ENCODE measurements at regions not wholly inside any gene's neighbourhood (a gene's known extent, or its start where the extent isn't known, plus 50 kb on each side); places are given as distances from the start of the nearest gene placed in this dataset.

DNA sequence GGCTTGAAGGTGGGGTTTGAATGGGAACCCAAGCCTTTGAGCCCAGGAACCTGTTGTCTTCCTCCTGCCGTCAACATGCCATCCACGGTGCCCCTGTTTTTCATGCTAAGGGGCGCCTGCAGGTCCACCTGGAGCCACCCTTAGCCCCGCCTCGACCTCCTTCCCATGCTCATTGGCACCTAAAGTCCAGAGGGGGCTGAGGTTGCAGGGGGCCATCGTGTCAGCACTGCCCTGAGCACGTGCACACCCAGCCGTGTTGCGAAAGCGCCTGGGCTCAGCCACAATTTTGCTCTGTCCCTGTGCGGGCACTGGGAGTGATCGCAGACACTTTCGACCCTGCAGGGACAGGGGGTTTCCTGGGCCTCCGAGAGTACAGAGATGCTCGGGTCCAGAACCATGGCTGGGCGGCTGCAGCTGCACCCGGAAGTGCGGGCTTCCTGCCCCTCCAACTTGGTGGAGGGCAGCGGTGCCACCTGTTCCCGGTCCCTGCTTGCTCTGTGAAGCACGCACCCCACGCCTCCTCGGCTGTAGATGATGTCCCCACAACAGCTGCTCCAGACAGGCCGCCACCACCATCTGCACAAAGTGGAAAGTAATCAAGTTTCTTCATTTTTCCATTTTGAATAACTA lies 454.7 kb downstream of the CDH8 start:
- Histone ChIP-seq H3K4me3 (no peak overlapping the region), H3K4me1 (ENCODE audit: insufficient read depth) (no peaks in the 10 kb centered on the region), H2AFZ (no peak overlapping the region), H3K9me2 (replicated peaks; ENCODE audit: insufficient read depth) (no peaks in the 10 kb centered on the region), H3K27ac (no peak overlapping the region), H3K79me2 (no peaks in the 10 kb centered on the region), H3K36me3 (replicated peaks; ENCODE audit: insufficient read depth, low read depth) (no peaks in the 10 kb centered on the region), H3K9me3 (ENCODE audit: low read depth) (no peaks in the 10 kb centered on the region), H4K20me1 (ENCODE audit: insufficient read depth, poor library complexity, severe bottlenecking) (no peaks in the 10 kb centered on the region), H3K27me3 (no peaks in the 10 kb centered on the region), H3K4me2 (no peak overlapping the region)
- 96% methylated on average over 24 of the region's 24 CpGs for WGBS (ENCODE audit: low lambda C conversion rate, missing lambda C conversion rate)
- no peak for DNase-seq (ENCODE audit: low spot score)
- TF ChIP-seq EZH2 (IDR thresholded peaks at IDR 0.05; ENCODE audit: borderline replicate concordance) = no peak
- no peak for TF ChIP-seq EZH2phosphoT487 (IDR thresholded peaks at IDR 0.05; ENCODE audit: low read depth, severe bottlenecking, unreplicated experiment)
- TF ChIP-seq, protein P1, sequence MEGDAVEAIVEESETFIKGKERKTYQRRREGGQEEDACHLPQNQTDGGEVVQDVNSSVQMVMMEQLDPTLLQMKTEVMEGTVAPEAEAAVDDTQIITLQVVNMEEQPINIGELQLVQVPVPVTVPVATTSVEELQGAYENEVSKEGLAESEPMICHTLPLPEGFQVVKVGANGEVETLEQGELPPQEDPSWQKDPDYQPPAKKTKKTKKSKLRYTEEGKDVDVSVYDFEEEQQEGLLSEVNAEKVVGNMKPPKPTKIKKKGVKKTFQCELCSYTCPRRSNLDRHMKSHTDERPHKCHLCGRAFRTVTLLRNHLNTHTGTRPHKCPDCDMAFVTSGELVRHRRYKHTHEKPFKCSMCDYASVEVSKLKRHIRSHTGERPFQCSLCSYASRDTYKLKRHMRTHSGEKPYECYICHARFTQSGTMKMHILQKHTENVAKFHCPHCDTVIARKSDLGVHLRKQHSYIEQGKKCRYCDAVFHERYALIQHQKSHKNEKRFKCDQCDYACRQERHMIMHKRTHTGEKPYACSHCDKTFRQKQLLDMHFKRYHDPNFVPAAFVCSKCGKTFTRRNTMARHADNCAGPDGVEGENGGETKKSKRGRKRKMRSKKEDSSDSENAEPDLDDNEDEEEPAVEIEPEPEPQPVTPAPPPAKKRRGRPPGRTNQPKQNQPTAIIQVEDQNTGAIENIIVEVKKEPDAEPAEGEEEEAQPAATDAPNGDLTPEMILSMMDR (IDR thresholded peaks at IDR 0.05; ENCODE audit: poor library complexity) = no peak

DNA sequence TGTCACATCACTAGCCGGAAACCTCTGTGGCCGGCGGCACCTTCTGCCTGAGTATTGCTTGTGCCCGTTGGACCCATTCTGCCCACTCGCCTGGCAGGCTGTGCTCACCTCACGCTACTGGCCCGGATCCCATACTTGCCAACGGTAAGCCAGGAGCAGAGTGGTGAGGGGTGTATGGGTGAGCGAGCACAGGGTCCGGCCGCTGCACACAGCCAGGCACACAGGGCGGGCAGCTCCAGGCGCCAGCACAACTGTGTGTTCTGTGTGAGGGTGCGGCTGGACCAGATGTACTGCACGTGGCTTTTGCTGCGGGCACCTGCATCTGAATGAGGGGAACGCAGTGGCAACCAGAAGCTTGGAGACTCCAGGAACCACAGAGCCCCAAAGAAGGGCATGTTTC lies 455.7 kb downstream of the CDH8 start:
- no peak overlapping the region for H3K4me3 ChIP-seq
- no peaks in the 10 kb centered on the region for H3K36me3 ChIP-seq (replicated peaks; ENCODE audit: insufficient read depth, low read depth)
- TF ChIP-seq, protein P1 (IDR thresholded peaks at IDR 0.05; ENCODE audit: poor library complexity) = no peak
- TF ChIP-seq EZH2phosphoT487 (IDR thresholded peaks at IDR 0.05; ENCODE audit: low read depth, severe bottlenecking, unreplicated experiment) (no peak), EZH2 (IDR thresholded peaks at IDR 0.05; ENCODE audit: borderline replicate concordance) (no peak)
- H3K27me3 ChIP-seq = no peaks in the 10 kb centered on the region
- DNase-seq (ENCODE audit: low spot score) = no peak
- H3K9me3 ChIP-seq (ENCODE audit: low read depth) = no peaks in the 10 kb centered on the region
- no peak overlapping the region for H3K27ac ChIP-seq
- no peak overlapping the region for H2AFZ ChIP-seq
- no peaks in the 10 kb centered on the region for H3K4me1 ChIP-seq (ENCODE audit: insufficient read depth)
- H3K9me2 ChIP-seq (replicated peaks; ENCODE audit: insufficient read depth) = no peaks in the 10 kb centered on the region
- no peaks in the 10 kb centered on the region for H3K79me2 ChIP-seq
- 95% methylated on average over 17 of the region's 17 CpGs for WGBS (ENCODE audit: low lambda C conversion rate, missing lambda C conversion rate)
- H3K4me2 ChIP-seq = no peak overlapping the region
- H4K20me1 ChIP-seq (ENCODE audit: insufficient read depth, poor library complexity, severe bottlenecking) = no peaks in the 10 kb centered on the region

DNA sequence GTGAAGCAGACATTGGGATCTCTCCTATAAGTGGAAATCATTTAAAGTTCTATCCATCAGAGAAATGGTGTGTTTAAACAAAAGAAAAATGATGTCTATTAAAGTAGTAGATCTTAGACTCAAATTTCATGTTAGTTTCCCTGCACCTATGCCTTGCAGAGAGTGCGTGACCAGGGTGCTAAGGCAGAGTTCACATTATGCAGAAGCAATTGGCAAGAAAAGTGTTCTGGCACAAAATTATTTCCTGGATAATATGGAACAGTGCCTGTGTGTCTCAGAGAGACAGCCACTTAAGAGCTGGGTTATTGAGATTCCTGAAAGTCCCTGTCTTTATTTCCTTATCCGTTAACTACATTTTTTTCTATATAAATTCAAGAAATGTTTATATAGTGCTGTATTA lies 457.0 kb downstream of the CDH8 start:
- WGBS (ENCODE audit: low lambda C conversion rate, missing lambda C conversion rate) = 83% methylated on average over 2 of the region's 2 CpGs
- Histone ChIP-seq H3K4me2 (no peak overlapping the region), H3K36me3 (replicated peaks; ENCODE audit: insufficient read depth, low read depth) (no peaks in the 10 kb centered on the region), H3K79me2 (no peaks in the 10 kb centered on the region), H3K27ac (no peak overlapping the region), H3K9me3 (ENCODE audit: low read depth) (no peaks in the 10 kb centered on the region), H4K20me1 (ENCODE audit: insufficient read depth, poor library complexity, severe bottlenecking) (no peaks in the 10 kb centered on the region), H3K4me1 (ENCODE audit: insufficient read depth) (no peaks in the 10 kb centered on the region), H3K9me2 (replicated peaks; ENCODE audit: insufficient read depth) (no peaks in the 10 kb centered on the region), H2AFZ (no peak overlapping the region), H3K27me3 (no peaks in the 10 kb centered on the region), H3K4me3 (no peak overlapping the region)
- DNase-seq (ENCODE audit: low spot score) = no peak
- TF ChIP-seq EZH2phosphoT487 (IDR thresholded peaks at IDR 0.05; ENCODE audit: low read depth, severe bottlenecking, unreplicated experiment) = no peak
- TF ChIP-seq EZH2 (IDR thresholded peaks at IDR 0.05; ENCODE audit: borderline replicate concordance) = no peak
- TF ChIP-seq, protein P1 (IDR thresholded peaks at IDR 0.05; ENCODE audit: poor library complexity) = no peak

Measured in hepatocyte (in vitro differentiated cells).